Pons (tissue), 1 donor: ENCODE measurements at regions not wholly inside any gene's neighbourhood (a gene's known extent, or its start where the extent isn't known, plus 50 kb on each side); places are given as distances from the start of the nearest gene placed in this dataset.
"Not testable (repeated sequence)": the region's sequence is repeated elsewhere in the genome, so short reads cannot be mapped to it uniquely, and the experiment has no call there.

Experiments
- DNase-seq: peaks from one replicate; pipeline ENCODE4 v3.0.0-alpha.2; 2016; ENCODE audit warnings: low spot score

DNA sequence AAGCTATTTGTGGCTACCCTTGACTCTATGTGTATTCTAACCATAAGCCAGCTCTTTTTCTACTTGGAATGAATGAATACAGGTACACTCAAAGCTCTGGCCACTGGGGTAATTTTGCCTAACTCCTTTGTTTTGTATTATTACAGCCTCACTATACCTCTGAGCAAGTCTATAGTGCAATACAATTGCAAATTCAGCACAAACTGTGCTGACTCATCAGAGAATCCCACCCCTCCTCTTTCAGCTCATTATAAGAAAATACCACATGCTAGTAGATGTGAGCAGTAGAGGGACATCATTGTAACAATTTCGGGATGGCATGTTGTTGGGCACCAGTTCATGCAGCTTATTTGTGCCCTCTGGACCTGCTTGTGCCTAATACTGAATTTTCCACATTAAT, 1382.2 kb downstream of the SLITRK5 start:
- no peak for DNase-seq

DNA sequence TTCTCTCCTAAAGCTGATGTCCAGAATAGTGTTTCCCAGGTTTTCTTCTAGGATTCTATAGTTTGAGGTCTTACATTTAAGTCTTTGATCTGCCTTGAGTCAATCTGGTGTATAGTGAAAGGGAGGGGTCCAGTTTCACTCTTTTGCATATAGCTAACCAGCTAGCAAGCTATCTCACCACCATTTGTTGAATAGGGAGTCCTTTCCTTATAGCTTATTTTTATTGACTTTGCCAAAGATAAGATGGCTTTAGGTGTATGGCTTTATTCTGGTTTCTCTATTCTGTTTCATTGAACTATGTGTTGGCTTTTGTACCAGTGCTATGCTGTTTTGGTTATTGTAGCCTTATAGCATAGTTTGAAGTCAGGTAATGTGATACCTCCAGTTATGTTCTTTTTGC, 1386.1 kb downstream of the SLITRK5 start:
- no peak for DNase-seq

DNA sequence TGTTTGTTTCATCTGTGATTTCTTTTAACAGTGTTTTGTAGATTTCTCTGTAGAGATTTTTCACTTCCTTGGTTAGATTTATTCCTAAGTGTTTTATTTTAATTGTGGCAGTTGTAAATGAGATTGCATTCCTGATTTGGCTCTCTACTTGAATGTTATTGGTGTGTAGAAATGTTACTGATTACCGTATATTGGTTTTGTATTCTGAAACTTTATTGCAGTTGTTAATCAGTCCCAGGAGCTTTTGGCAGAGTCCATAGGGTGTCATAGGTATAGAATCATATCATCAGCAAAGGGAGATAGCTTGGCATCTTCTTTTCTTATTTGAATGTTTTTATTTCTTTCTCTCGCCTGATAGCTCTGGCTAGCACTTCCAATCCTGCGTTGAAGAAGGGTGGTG, 1386.7 kb downstream of the SLITRK5 start:
- DNase-seq: no peak

GRCh38 chr13:89061821-89062220, 1390.7 kb downstream of the SLITRK5 start:
- DNase-seq: peak; percentile 40

DNA sequence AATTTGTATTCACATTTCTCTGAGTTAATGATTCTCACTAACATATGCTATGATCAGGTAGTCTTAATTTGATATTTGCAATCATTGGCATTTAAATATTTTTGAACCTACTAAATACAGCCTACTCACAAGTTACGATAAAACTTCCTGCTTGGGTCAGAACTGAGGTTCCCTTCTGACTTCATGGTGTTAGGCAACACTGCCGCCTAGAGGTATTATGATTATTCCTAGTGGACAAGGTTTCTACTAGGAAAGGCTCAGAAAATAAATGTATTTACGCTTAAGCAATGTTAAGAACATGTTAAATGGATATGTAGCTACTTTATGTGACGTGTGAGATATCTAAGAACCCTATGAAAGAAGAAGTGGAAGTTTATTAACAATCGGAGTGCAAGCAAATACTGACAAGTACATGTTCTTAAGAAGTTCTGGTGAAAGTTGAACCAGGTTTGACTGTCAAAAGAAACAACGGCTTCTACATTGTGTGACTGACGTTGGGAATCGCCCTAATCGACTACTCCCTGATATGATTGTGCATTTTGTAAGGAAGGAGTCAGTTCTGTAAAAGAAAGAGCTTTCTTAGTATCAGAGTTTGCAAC, 1395.8 kb downstream of the SLITRK5 start:
- DNase-seq: peak; percentile 79

DNA sequence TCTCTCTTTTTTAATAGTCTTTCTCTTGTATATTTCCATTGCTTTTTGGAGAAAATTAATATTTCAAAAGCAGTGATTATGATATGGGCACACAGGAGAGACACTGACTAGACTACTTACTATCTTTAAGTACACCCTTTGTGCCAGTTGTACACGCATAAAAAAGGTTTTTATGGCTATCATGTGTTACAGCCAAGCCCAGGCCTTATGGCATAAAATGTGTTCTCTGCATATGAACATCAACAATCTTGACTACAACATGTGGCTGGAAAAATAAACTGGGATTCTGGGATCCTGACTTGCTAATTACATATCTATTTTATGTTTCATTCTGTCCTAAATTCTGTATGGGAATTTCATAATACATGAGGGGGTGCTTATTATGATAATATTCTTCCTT, 1401.8 kb downstream of the SLITRK5 start:
- DNase-seq: no peak

GRCh38 chr13:89076622-89077021, 1405.5 kb downstream of the SLITRK5 start:
- no peak for DNase-seq

GRCh38 chr13:89082623-89083022, 1411.5 kb downstream of the SLITRK5 start:
- no peak for DNase-seq

GRCh38 chr13:89088107-89088506, 1416.9 kb downstream of the SLITRK5 start:
- DNase-seq: not testable (repeated sequence)

- no peak for DNase-seq
Measured at GRCh38 chr13:89097994-89098393, 1426.8 kb downstream of the SLITRK5 start.

DNA sequence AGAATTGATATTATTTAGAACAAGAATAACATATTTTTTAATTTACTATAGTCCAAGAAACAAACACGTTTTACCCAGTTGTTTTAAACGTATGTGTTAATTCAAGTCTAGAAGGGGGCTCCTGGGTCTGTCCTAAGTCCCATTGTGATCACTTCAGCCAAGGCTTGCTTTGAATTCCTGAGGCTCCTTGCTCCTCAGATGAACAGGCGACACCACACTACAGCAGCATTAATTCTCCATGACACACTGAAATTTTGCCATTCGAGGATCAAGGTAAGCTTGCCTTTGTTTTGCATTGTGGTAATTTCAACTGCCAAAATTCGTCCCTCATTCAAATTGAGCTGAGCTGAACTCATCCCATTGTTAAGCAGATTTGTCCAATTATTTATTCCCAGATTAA, 1442.6 kb downstream of the SLITRK5 start:
- no peak for DNase-seq

GRCh38 chr13:89115307-89115706, 1444.1 kb downstream of the SLITRK5 start:
- no peak for DNase-seq

GRCh38 chr13:89136678-89137077, 1465.5 kb downstream of the SLITRK5 start:
- DNase-seq: no peak

DNA sequence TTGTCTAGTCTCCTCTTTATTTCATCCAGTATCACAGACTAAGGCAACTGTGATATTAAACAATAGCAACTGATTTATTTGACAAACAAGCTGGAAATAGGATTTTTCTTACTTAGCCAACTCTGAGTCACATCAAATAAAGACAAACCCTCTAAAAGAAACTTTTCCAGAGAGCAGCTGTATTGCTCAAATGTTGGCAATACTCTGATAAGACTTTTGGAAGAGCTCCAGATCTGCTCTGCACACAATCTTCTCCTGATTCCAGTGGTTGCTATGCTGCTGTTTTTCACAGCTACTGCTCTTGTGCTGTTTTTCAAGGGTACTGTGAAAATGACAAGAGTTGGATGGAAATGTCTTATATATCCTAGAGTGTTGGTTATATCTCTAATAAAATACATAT, 1479.2 kb downstream of the SLITRK5 start:
- DNase-seq: no peak

GRCh38 chr13:89153941-89154340, 1482.8 kb downstream of the SLITRK5 start:
- no peak for DNase-seq

- peak; percentile 23 for DNase-seq
Measured at GRCh38 chr13:89163096-89163495, 1491.9 kb downstream of the SLITRK5 start.

DNA sequence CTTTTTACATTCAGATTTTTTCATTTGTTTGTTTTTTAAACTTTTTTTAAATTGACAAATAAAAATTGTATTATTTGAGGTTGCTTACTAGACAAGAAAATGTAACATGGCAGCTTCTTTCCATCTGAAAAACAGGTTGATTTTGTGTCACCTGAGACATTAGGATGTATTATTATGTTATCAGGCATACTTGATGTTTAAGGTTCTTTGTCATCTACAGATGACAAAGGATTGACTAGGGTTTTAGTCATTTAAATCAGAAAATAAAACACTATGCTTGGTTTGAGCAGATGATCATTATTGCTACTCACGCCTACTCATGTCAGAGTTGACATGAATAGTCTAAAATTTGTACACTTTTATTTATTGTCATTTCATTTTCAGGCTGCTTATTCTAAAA, 1494.5 kb downstream of the SLITRK5 start:
- no peak for DNase-seq

DNA sequence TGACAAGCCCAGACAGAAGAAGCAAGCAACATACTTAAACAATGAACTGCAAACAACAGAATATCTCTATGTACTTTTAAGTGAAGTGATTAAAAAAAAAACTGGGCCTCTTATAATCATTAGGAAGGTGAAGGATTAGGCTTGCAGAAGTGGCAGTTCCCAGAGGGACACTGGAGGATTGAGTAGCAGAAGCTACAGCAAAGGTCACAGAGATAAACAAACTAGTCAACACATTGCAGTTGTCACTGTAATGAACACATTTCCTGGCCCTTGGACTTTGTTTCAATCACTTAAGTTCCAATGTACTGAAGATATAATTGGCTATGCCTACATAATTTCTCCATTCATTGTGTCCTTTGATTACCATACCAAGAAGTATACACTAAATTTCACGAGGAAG, 1498.8 kb downstream of the SLITRK5 start:
- DNase-seq: no peak

DNA sequence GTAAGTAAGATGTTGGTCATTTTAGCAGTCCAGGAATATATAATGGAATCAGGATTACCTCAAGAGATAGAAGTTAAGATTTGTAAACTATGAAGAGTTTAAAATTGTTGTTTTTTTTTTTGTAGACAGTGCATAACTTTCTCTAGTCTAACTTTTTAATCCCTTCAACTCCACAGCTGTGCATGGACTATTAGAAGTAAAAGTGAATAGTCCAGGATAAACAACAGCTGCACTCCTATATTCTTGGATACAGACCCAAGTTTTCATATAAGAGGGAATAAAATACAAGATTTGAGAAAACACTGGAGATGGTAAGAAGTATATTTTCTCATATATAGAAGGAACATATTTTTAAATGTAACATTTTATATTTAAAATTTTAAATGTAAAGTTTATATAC, 1509.9 kb downstream of the SLITRK5 start:
- DNase-seq: no peak

DNA sequence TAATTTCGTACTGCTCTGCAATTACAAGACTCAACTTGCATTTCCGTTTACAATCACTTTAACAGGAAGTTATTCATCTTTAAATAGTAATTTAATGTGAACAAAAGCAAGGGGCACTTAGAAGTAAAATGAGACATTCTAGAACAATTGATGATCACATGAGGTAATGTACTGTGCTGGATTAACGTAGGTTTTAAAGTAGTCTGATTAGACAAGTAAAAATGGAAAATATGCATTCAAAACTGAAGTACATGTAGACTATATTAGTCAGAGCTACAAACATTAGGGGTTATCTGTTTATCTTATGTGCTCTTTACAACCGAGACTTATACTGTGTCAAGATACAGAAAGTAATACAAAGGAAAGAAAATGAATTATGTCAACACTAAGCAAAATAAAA, 1528.0 kb downstream of the SLITRK5 start:
- DNase-seq: no peak

- no peak for DNase-seq
Measured at GRCh38 chr13:89204435-89204834, 1533.3 kb downstream of the SLITRK5 start.

- DNase-seq: no peak
Measured at GRCh38 chr13:89205856-89206520, 1534.8 kb downstream of the SLITRK5 start.

DNA sequence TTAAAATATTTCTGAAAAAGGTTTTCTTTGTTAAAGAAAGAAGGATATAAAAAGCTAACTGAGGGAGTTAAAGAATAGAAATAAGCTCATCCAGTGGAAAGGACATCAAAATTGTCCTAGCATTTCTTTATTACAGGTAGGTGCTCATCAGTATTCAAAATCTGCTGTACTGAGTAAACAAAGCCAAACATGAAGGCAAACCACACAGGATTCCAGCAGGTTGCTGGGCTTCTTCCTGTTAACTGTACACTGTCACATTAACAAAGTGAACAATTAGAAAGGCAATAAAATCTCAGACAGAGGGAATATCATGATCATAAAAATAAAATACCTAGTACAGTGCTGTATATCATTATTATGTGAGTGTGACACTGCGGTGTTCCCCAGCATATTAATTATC, 1541.0 kb downstream of the SLITRK5 start:
- DNase-seq: no peak

- DNase-seq: no peak
Measured at GRCh38 chr13:89214185-89214584, 1543.0 kb downstream of the SLITRK5 start.
